GM23338 (cell line): ENCODE measurements at regions not wholly inside any gene's neighbourhood (a gene's known extent, or its start where the extent isn't known, plus 50 kb on each side); places are given as distances from the start of the nearest gene placed in this dataset.

Experiments used
- EZH2 ChIP-seq: fragments of 200-600 bp; sonication (generic); IDR thresholded peaks from one replicate; pipeline ENCODE4 v1.8.0; 2017; ENCODE audit warnings: antibody characterized with exemption, mild to moderate bottlenecking, low read depth; ENCODE audit not compliant: unreplicated experiment
- EZH2phosphoT487 ChIP-seq: fragments of 200-600 bp; sonication (generic); IDR thresholded peaks from one replicate; pipeline ENCODE4 v1.8.1; 2018; ENCODE audit warnings: antibody characterized with exemption; ENCODE audit not compliant: unreplicated experiment
- JUNB ChIP-seq: IDR thresholded peaks from one replicate; pipeline ENCODE4 v1.6.1; 2016; ENCODE audit warnings: antibody characterized with exemption; ENCODE audit not compliant: unreplicated experiment
- POLR2AphosphoS5 ChIP-seq: IDR thresholded peaks from 2 replicates; pipeline ENCODE4 v1.6.1; 2016; ENCODE audit warnings: antibody characterized with exemption, low read depth
- TF ChIP-seq, protein P1 (sequence below), 2 experiments: fragments of 200-600 bp in 1 of 2; sonication (generic) in 1 of 2; conservative IDR thresholded peaks; 2 replicates each; pipeline versions ENCODE4 v1.5.1 to v1.6.1; 2016 to 2017; ENCODE audit warnings: antibody characterized with exemption in 2 of 2, low read depth in 2 of 2, mild to moderate bottlenecking in 2 of 2, moderate library complexity in 1 of 2

DNA sequence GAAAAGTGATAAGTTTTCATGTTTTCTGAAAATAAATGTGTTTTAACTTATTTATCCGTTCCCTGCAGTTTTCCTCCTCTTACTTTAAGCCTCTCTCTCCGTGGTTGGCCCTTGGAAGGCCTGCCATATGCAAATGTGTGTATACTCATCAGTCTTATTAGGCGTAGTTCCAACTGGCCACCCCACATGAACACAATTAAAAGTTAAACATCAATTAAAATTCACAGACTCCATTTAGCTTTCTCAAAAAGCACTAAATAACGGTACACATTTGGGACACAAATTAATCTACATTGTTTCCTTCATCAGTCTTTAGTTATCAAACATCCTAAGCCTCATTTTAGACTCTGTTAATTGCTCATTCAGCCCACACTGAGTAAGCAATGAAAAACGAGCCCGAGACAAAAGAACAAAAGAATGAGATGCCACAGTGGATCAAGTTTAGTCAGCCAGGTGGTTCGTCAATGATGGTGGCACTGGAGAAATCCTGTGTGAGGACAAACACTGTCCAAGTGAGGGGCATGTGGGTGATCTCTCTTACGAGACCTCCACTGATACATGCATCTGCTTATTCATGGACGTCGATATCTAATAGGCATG is 76.0 kb upstream of the TMCC3 start:
- TF ChIP-seq, protein P1, sequence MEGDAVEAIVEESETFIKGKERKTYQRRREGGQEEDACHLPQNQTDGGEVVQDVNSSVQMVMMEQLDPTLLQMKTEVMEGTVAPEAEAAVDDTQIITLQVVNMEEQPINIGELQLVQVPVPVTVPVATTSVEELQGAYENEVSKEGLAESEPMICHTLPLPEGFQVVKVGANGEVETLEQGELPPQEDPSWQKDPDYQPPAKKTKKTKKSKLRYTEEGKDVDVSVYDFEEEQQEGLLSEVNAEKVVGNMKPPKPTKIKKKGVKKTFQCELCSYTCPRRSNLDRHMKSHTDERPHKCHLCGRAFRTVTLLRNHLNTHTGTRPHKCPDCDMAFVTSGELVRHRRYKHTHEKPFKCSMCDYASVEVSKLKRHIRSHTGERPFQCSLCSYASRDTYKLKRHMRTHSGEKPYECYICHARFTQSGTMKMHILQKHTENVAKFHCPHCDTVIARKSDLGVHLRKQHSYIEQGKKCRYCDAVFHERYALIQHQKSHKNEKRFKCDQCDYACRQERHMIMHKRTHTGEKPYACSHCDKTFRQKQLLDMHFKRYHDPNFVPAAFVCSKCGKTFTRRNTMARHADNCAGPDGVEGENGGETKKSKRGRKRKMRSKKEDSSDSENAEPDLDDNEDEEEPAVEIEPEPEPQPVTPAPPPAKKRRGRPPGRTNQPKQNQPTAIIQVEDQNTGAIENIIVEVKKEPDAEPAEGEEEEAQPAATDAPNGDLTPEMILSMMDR (conservative IDR thresholded peaks at IDR 0.05; ENCODE audit: low read depth in 2 of 2), result no peak
- TF ChIP-seq EZH2phosphoT487 (no peak), EZH2 (no peak), JUNB (no peak), POLR2AphosphoS5 (no peak)
